ENCODE measurements at regions not wholly inside any gene's neighbourhood (a gene's known extent, or its start where the extent isn't known, plus 50 kb on each side); places are given as distances from the start of the nearest gene placed in this dataset.

- no peaks in the 10 kb centered on the region for H3K9me3 ChIP-seq (ENCODE audit: low read length)
- POLR2A ChIA-PET (ENCODE audit: unreplicated experiment): no interaction called here
- CTCF ChIA-PET: interaction anchor here (0.6 kb wide), 1 partner anchor 393 kb away, joined by 3 read pairs; no protein-coding TSS in a partner anchor
These were observed 809.2 kb upstream of the TMEM132C start for GRCh38 chr12:127457726-127458125.

GRCh38 chr12:127459166-127459565, 807.8 kb upstream of the TMEM132C start:
- Histone ChIP-seq H3K4me1 (ENCODE audit: insufficient read depth, low read length) (no peaks in the 10 kb centered on the region), H4K20me1 (ENCODE audit: low read length) (no peaks in the 10 kb centered on the region), H3K36me3 (ENCODE audit: low read depth, low read length) (no peaks in the 10 kb centered on the region), H3K4me2 (ENCODE audit: low read length) (no peak overlapping the region), H3K27me3 (ENCODE audit: low read length) (peaks cover 28% of the 10 kb centered on the region), H3K79me2 (ENCODE audit: low read length) (no peaks in the 10 kb centered on the region), H3K4me3 (ENCODE audit: low read length) (no peak overlapping the region), H3K27ac (ENCODE audit: low read length) (no peak overlapping the region), H2AFZ (ENCODE audit: low read length) (no peak overlapping the region), H3K9ac (ENCODE audit: low read length) (no peak overlapping the region), H3K9me3 (ENCODE audit: low read length) (no peaks in the 10 kb centered on the region), H3F3A (ENCODE audit: low read length, unreplicated experiment) (no peaks in the 10 kb centered on the region), H3K9me2 (replicated peaks; ENCODE audit: low read length) (no peaks in the 10 kb centered on the region)
- ATAC-seq: peak; percentile 45
- CTCF ChIA-PET: no interaction called here
- POLR2A ChIA-PET (ENCODE audit: unreplicated experiment): no interaction called here
- BruUV-seq (replicated peaks): no TSS peak
- DNase-seq: peak; percentile 50
- intact Hi-C loops (cut with micrococcal nuclease): no loop called here
- TF ChIP-seq CTCF (conservative IDR thresholded peaks at IDR 0.05; ENCODE audit: low read depth, low read length) (no peak), EZH2 (IDR thresholded peaks at IDR 0.05; ENCODE audit: low read length, unreplicated experiment) (no peak), EZH2phosphoT487 (IDR thresholded peaks at IDR 0.05; ENCODE audit: borderline replicate concordance, low read length) (no peak)

More at GRCh38 chr12:127457726-127458125, 809.2 kb upstream of the TMEM132C start:
- H3K27ac ChIP-seq (ENCODE audit: low read length): no peak overlapping the region
- no peaks in the 10 kb centered on the region for H3K4me1 ChIP-seq (ENCODE audit: insufficient read depth, low read length)
- no peak overlapping the region for H3K4me2 ChIP-seq (ENCODE audit: low read length)
- intact Hi-C loops (cut with micrococcal nuclease): no loop called here
- no peaks in the 10 kb centered on the region for H3K9me2 ChIP-seq (replicated peaks; ENCODE audit: low read length)
- DNase-seq (no peak), ATAC-seq (no peak)
- peaks cover 24% of the 10 kb centered on the region for H3K27me3 ChIP-seq (ENCODE audit: low read length)
- H4K20me1 ChIP-seq (ENCODE audit: low read length): no peaks in the 10 kb centered on the region
- H3K36me3 ChIP-seq (ENCODE audit: low read depth, low read length): no peaks in the 10 kb centered on the region
- BruUV-seq (replicated peaks): no TSS peak
- no peak overlapping the region for H3K4me3 ChIP-seq (ENCODE audit: low read length)
- TF ChIP-seq EZH2phosphoT487 (IDR thresholded peaks at IDR 0.05; ENCODE audit: borderline replicate concordance, low read length): no peak
- no peak for TF ChIP-seq EZH2 (IDR thresholded peaks at IDR 0.05; ENCODE audit: low read length, unreplicated experiment)
- TF ChIP-seq CTCF (conservative IDR thresholded peaks at IDR 0.05; ENCODE audit: low read depth, low read length): no peak
- H3F3A ChIP-seq (ENCODE audit: low read length, unreplicated experiment): no peaks in the 10 kb centered on the region
- H3K9ac ChIP-seq (ENCODE audit: low read length): no peak overlapping the region
- no peak overlapping the region for H2AFZ ChIP-seq (ENCODE audit: low read length)
- H3K79me2 ChIP-seq (ENCODE audit: low read length): no peaks in the 10 kb centered on the region

GRCh38 chr12:127459687-127460086, 807.3 kb upstream of the TMEM132C start:
- Histone ChIP-seq H3F3A (ENCODE audit: low read length, unreplicated experiment) (no peaks in the 10 kb centered on the region), H3K4me2 (ENCODE audit: low read length) (no peak overlapping the region), H3K79me2 (ENCODE audit: low read length) (no peaks in the 10 kb centered on the region), H4K20me1 (ENCODE audit: low read length) (no peaks in the 10 kb centered on the region), H3K4me3 (ENCODE audit: low read length) (no peak overlapping the region), H3K27ac (ENCODE audit: low read length) (no peak overlapping the region), H3K9ac (ENCODE audit: low read length) (no peak overlapping the region), H3K4me1 (ENCODE audit: insufficient read depth, low read length) (no peaks in the 10 kb centered on the region), H3K27me3 (ENCODE audit: low read length) (peaks cover 28% of the 10 kb centered on the region), H3K9me3 (ENCODE audit: low read length) (no peaks in the 10 kb centered on the region), H3K36me3 (ENCODE audit: low read depth, low read length) (no peaks in the 10 kb centered on the region), H2AFZ (ENCODE audit: low read length) (peak overlapping the region; percentile 67), H3K9me2 (replicated peaks; ENCODE audit: low read length) (no peaks in the 10 kb centered on the region)
- DNase-seq: no peak
- intact Hi-C loops (cut with micrococcal nuclease): no loop called here
- no TSS peak for BruUV-seq (replicated peaks)
- no peak for ATAC-seq
- TF ChIP-seq EZH2 (IDR thresholded peaks at IDR 0.05; ENCODE audit: low read length, unreplicated experiment) (no peak), EZH2phosphoT487 (IDR thresholded peaks at IDR 0.05; ENCODE audit: borderline replicate concordance, low read length) (no peak), CTCF (conservative IDR thresholded peaks at IDR 0.05; ENCODE audit: low read depth, low read length) (no peak)
- CTCF ChIA-PET: no interaction called here
- POLR2A ChIA-PET (ENCODE audit: unreplicated experiment): no interaction called here

All from PC-3 (cell line).